ENCODE measurements at regions not wholly inside any gene's neighbourhood (a gene's known extent, or its start where the extent isn't known, plus 50 kb on each side); places are given as distances from the start of the nearest gene placed in this dataset.

GRCh38 chr14:86865934-86866333 lies 1127.0 kb downstream of the GALC start:
- H3K9ac ChIP-seq (ENCODE audit: low read depth, low read length), result no peak overlapping the region
- no peaks in the 10 kb centered on the region for H3K79me1 ChIP-seq (ENCODE audit: low read depth in 1 of 2, low read length in 2 of 2)
- no peak overlapping the region for H3K56ac ChIP-seq (ENCODE audit: extremely low read depth, insufficient read depth, low read length)
- no peak for DNase-seq
- H2BK20ac ChIP-seq (ENCODE audit: low read depth, low read length), result no peak overlapping the region
- no TSS peak for BruUV-seq (replicated peaks)
- ATAC-seq (ENCODE audit: low read depth), result no peak
- no peak overlapping the region for H3K4ac ChIP-seq (ENCODE audit: low read depth, low read length)
- no peak overlapping the region for H4K91ac ChIP-seq (ENCODE audit: insufficient read depth, low read depth, low read length)
- no peak overlapping the region for H2BK5ac ChIP-seq (ENCODE audit: low read depth, low read length, poor library complexity, severe bottlenecking)
- no peak overlapping the region for H2BK120ac ChIP-seq (ENCODE audit: low read depth, low read length)
- no peak overlapping the region for H3K4me2 ChIP-seq (ENCODE audit: low read depth, low read length)
- no CpG with 5 or more reads among the region's 3 CpGs for WGBS, 2 experiments (ENCODE audit: extremely low coverage in 2 of 2, insufficient read length in 1 of 2)
- H3K9me1 ChIP-seq (ENCODE audit: insufficient read depth, low read length), result no peaks in the 10 kb centered on the region
- H4K20me1 ChIP-seq (ENCODE audit: insufficient read depth, low read length), result no peaks in the 10 kb centered on the region
- H2AK5ac ChIP-seq (ENCODE audit: low read depth, low read length), result no peak overlapping the region
- H3K4me3 ChIP-seq (ENCODE audit: insufficient read depth, low read depth, low read length), result no peak overlapping the region
- H3K9me3 ChIP-seq (ENCODE audit: control insufficient read depth, insufficient read depth, low read length), result no peaks in the 10 kb centered on the region
- no peak overlapping the region for H4K8ac ChIP-seq (ENCODE audit: low read depth in 2 of 2, low read length in 2 of 2)
- H2AFZ ChIP-seq (replicated peaks; ENCODE audit: low read length, poor library complexity), result no peak overlapping the region
- in situ Hi-C loops (cut with MboI; ENCODE audit: low sequenced_read_pairs) (no loop called here), dilution Hi-C loops (cut with HindIII; ENCODE audit: low sequenced_read_pairs, unreplicated experiment) (no loop called here), intact Hi-C loops (cut with micrococcal nuclease) (no loop called here)
- H2BK15ac ChIP-seq (ENCODE audit: low read depth, low read length), result 0 out of 3 replicates have a peak overlapping the region, but pooled peaks have one; percentile 63
- no peak overlapping the region for H3K14ac ChIP-seq (replicated peaks; ENCODE audit: low read depth, low read length)
- H3K23ac ChIP-seq (ENCODE audit: low read depth, low read length), result no peak overlapping the region
- H3K18ac ChIP-seq (ENCODE audit: low read depth, low read length), result no peak overlapping the region
- POLR2A ChIA-PET (ENCODE audit: unreplicated experiment), result no interaction called here
- no peaks in the 10 kb centered on the region for H3K36me3 ChIP-seq (ENCODE audit: control insufficient read depth, insufficient read depth, low read length)
- no peaks in the 10 kb centered on the region for H3K4me1 ChIP-seq (ENCODE audit: control insufficient read depth, insufficient read depth, low read length)
- H3K27me3 ChIP-seq (ENCODE audit: control insufficient read depth, insufficient read depth, low read length), result no peaks in the 10 kb centered on the region
- no peak overlapping the region for H3K27ac ChIP-seq (ENCODE audit: insufficient read depth, low read length)
- CTCF ChIA-PET, result interaction anchor here (0.7 kb wide), 1 partner anchor 174 kb away, joined by 3 read pairs; no protein-coding TSS in a partner anchor
- TF ChIP-seq SMC3 (IDR thresholded peaks at IDR 0.05; ENCODE audit: low read depth, low read length) (no peak), BHLHE40 (IDR thresholded peaks at IDR 0.05; ENCODE audit: low read depth, low read length) (no peak), MAZ (IDR thresholded peaks at IDR 0.05; ENCODE audit: borderline replicate concordance, low read depth, low read length) (no peak), RCOR1 (IDR thresholded peaks at IDR 0.05; ENCODE audit: insufficient replicate concordance, low read length) (no peak), CEBPB (IDR thresholded peaks at IDR 0.05; ENCODE audit: low read depth, low read length) (no peak), POLR2A (IDR thresholded peaks at IDR 0.05; ENCODE audit: low read depth, low read length) (no peak), MXI1 (IDR thresholded peaks at IDR 0.05; ENCODE audit: borderline replicate concordance, low read depth, low read length) (no peak), FOS (IDR thresholded peaks at IDR 0.05; ENCODE audit: low read depth, low read length) (no peak)
- no peak overlapping the region for H4K5ac ChIP-seq (ENCODE audit: low read depth, low read length)
- H2AK9ac ChIP-seq (replicated peaks; ENCODE audit: low read depth, low read length, poor library complexity), result no peak overlapping the region

Measured in IMR-90 (cell line).